B cell (primary cell): ENCODE measurements at regions not wholly inside any gene's neighbourhood (a gene's known extent, or its start where the extent isn't known, plus 50 kb on each side); places are given as distances from the start of the nearest gene placed in this dataset.

Source experiments
- ATAC-seq: fragments of 200-7000 bp; cut with Tn5 transposase; one replicate; pipeline ENCODE4 v1.10.0; 2021; ENCODE audit warnings: low read depth, mild to moderate bottlenecking, moderate number of reproducible peaks, moderate library complexity
- CTCF ChIA-PET: fragments of 350-600 bp; sonication (Branson Sonifier 250); formaldehyde crosslinking; loops from one replicate; lab custom pipeline; 2021; ENCODE audit warnings: antibody characterized with exemption, inconsistent platforms; lab: Charles Lee
- POLR2A ChIA-PET: fragments of 350-600 bp; sonication (Branson Sonifier 250); formaldehyde crosslinking; loops from one replicate; lab custom pipeline; 2021; ENCODE audit warnings: antibody characterized with exemption; lab: Charles Lee
- DNase-seq: peaks from one replicate; pipeline ENCODE4 v3.0.0; 2013
- H2AFZ ChIP-seq: 2 replicates; pipeline ENCODE4 v1.6.1; 2012; ENCODE audit warnings: mild to moderate bottlenecking, low read depth, low read length; ENCODE audit not compliant: insufficient read depth, poor library complexity, severe bottlenecking
- H3K27ac ChIP-seq, 2 donors: 1 replicate in 1 of 2; 2 replicates in 1 of 2; pipeline ENCODE4 v1.5.1; 2012 to 2013; ENCODE audit warnings: low read length in 2 of 2, mild to moderate bottlenecking in 2 of 2, moderate library complexity in 1 of 2
- H3K27me3 ChIP-seq, 4 experiments: fragments of 200-600 bp in 1 of 4; sonication (generic) in 1 of 4; replicated peaks in 1 of 4; 1 replicate in 2 of 4; 2 replicates in 2 of 4; pipeline versions ENCODE4 v1.6.1 to v1.7.0; 2013 to 2016; ENCODE audit warnings: low read length in 3 of 4, mild to moderate bottlenecking in 2 of 4, mixed read lengths in 1 of 4, moderate library complexity in 1 of 4; ENCODE audit not compliant: insufficient read depth in 4 of 4, control insufficient read depth in 3 of 4; ENCODE audit errors: control extremely low read depth in 1 of 4
- H3K36me3 ChIP-seq, 2 experiments: replicated peaks in 1 of 2; 1 replicate in 1 of 2; 2 replicates in 1 of 2; pipeline versions ENCODE4 v1.6.1 to v1.7.1; 2013; ENCODE audit warnings: low read length in 1 of 2; ENCODE audit not compliant: insufficient read depth in 2 of 2, control insufficient read depth in 1 of 2; ENCODE audit errors: control extremely low read depth in 1 of 2, extremely low read depth in 1 of 2
- H3K4me1 ChIP-seq, 2 donors: fragments of 200-600 bp in 1 of 2; sonication (generic) in 1 of 2; 1 replicate in 1 of 2; 2 replicates in 1 of 2; pipeline versions ENCODE4 v1.5.1 to v1.6.1; 2013 to 2017; ENCODE audit warnings: low read length in 2 of 2; ENCODE audit not compliant: control insufficient read depth in 2 of 2, insufficient read depth in 2 of 2
- H3K4me2 ChIP-seq: replicated peaks from 2 replicates; pipeline ENCODE3; 2012; ENCODE audit warnings: mild to moderate bottlenecking, low read depth, low read length; ENCODE audit not compliant: poor library complexity, severe bottlenecking
- H3K4me3 ChIP-seq, 5 experiments: fragments of 200-600 bp in 1 of 5; sonication (generic) in 1 of 5; 1 replicate in 3 of 5; 2 replicates in 2 of 5; pipeline versions ENCODE4 v1.5.1 to v1.7.0; 2011 to 2016; ENCODE audit warnings: low read length in 4 of 5, mild to moderate bottlenecking in 4 of 5, low read depth in 2 of 5, control low read depth in 1 of 5, moderate library complexity in 1 of 5; ENCODE audit not compliant: insufficient read depth in 1 of 5; ENCODE audit errors: control extremely low read depth in 1 of 5, extremely low read depth in 1 of 5
- H3K79me2 ChIP-seq: fragments of 200-600 bp; sonication (generic); one replicate; pipeline ENCODE4 v1.6.0; 2016; ENCODE audit warnings: low read length; ENCODE audit not compliant: control insufficient read depth, insufficient read depth
- H3K9ac ChIP-seq: fragments of 200-600 bp; sonication (generic); 2 replicates; pipeline ENCODE4 v1.6.1; 2017; ENCODE audit warnings: mild to moderate bottlenecking, low read length, moderate library complexity
- H3K9me3 ChIP-seq, 3 donors: one replicate each; pipeline versions ENCODE4 v1.6.1 to v1.7.1; 2013; ENCODE audit warnings: low read length in 2 of 3; ENCODE audit not compliant: control insufficient read depth in 2 of 3, insufficient read depth in 1 of 3; ENCODE audit errors: control extremely low read depth in 1 of 3
- H4K20me1 ChIP-seq: 2 replicates; pipeline ENCODE4 v1.6.0; 2012; ENCODE audit warnings: mild to moderate bottlenecking, low read length; ENCODE audit not compliant: insufficient read depth, control insufficient read depth, poor library complexity, severe bottlenecking
- H3K27ac Mint-ChIP-seq: one replicate; pipeline ENCODE4 v1.8.0; 2021; ENCODE audit warnings: mixed read lengths
- H3K27me3 Mint-ChIP-seq: one replicate; pipeline ENCODE4 v1.8.0; 2021; ENCODE audit warnings: mixed read lengths
- H3K4me1 Mint-ChIP-seq: one replicate; pipeline ENCODE4 v1.8.0; 2021; ENCODE audit warnings: mixed read lengths
- H3K4me3 Mint-ChIP-seq: one replicate; pipeline ENCODE4 v1.8.0; 2021; ENCODE audit warnings: mixed read lengths
- H3K9me3 Mint-ChIP-seq: one replicate; pipeline ENCODE4 v1.8.0; 2022; ENCODE audit warnings: mixed read lengths; ENCODE audit not compliant: insufficient read depth
- CTCF ChIP-seq: fragments of 200-600 bp; IDR thresholded peaks from one replicate; pipeline ENCODE4 v1.8.0; 2022; ENCODE audit warnings: antibody characterized with exemption, mild to moderate bottlenecking
- EZH2 ChIP-seq: IDR thresholded peaks from 2 replicates; pipeline ENCODE4 v1.6.1; 2012; ENCODE audit warnings: borderline replicate concordance, low read depth, mild to moderate bottlenecking, moderate library complexity, low read length; ENCODE audit not compliant: insufficient read depth, poor library complexity, severe bottlenecking
- WGBS: methylation state at CpG from one replicate; pipeline ENCODE4 v1.1.5; 2013; ENCODE audit warnings: missing lambda C conversion rate; ENCODE audit not compliant: insufficient coverage; 5-methylcytosine and 5-hydroxymethylcytosine counted together
- intact Hi-C: fragments of 100-400 bp; cut with micrococcal nuclease; formaldehyde crosslinking; loops from one replicate; pipeline ENCODE4 v1.10.0; 2022

- H3K4me2 ChIP-seq = no peak overlapping the region
- no peak overlapping the region for H3K9ac ChIP-seq
- H4K20me1 ChIP-seq = no peaks in the 10 kb centered on the region
- H3K9me3 ChIP-seq = no peaks in the 10 kb centered on the region
- H2AFZ ChIP-seq = no peak overlapping the region
- peaks cover 0 to 18% (median 11%) of the 10 kb centered on the region in 4 experiments for H3K27me3 ChIP-seq
- Mint-ChIP-seq H3K4me3 (no peak overlapping the region), H3K27me3 (peaks cover 60% of the 10 kb centered on the region), H3K27ac (no peak overlapping the region), H3K9me3 (no peaks in the 10 kb centered on the region), H3K4me1 (peaks cover 22% of the 10 kb centered on the region)
- DNase-seq (no peak), ATAC-seq (no peak)
- no peak overlapping the region for H3K27ac ChIP-seq
- no peaks in the 10 kb centered on the region for H3K79me2 ChIP-seq
- WGBS = 69% methylated on average over 15 of the region's 15 CpGs
- no peak overlapping the region for H3K4me3 ChIP-seq
- H3K4me1 ChIP-seq = peaks cover 13 to 17% of the 10 kb centered on the region in 2 donors
- no peak for TF ChIP-seq CTCF
- no peak for TF ChIP-seq EZH2
- ChIA-PET POLR2A (no interaction called here), CTCF (no interaction called here)
- intact Hi-C loops = no loop called here
- no peaks in the 10 kb centered on the region for H3K36me3 ChIP-seq
Measured at GRCh38 chr13:31037874-31038500, 105.5 kb downstream of the TEX26 start.

- WGBS = 66% methylated on average over 12 of the region's 17 CpGs
- intact Hi-C loops = no loop called here
- POLR2A ChIA-PET = no interaction called here
Measured at GRCh38 chr13:31036731-31037695, 104.6 kb downstream of the TEX26 start.

More at GRCh38 chr13:31036731-31037695, 104.6 kb downstream of the TEX26 start:
- Histone ChIP-seq H2AFZ (no peak overlapping the region), H4K20me1 (no peaks in the 10 kb centered on the region), H3K27me3 (peaks cover 0 to 9% (median 6%) of the 10 kb centered on the region in 4 experiments), H3K4me3 (no peak overlapping the region), H3K9me3 (no peaks in the 10 kb centered on the region), H3K79me2 (no peaks in the 10 kb centered on the region), H3K27ac (no peak overlapping the region), H3K36me3 (no peaks in the 10 kb centered on the region), H3K4me2 (no peak overlapping the region), H3K4me1 (peaks cover 13% of the 10 kb centered on the region in 2 donors), H3K9ac (no peak overlapping the region)
- H3K4me3 Mint-ChIP-seq = no peak overlapping the region
- H3K9me3 Mint-ChIP-seq = no peaks in the 10 kb centered on the region
- DNase-seq (no peak), ATAC-seq (no peak)
- peaks cover 63% of the 10 kb centered on the region for H3K27me3 Mint-ChIP-seq
- H3K4me1 Mint-ChIP-seq = peaks cover 20% of the 10 kb centered on the region
- CTCF ChIA-PET = no interaction called here
- TF ChIP-seq EZH2 = no peak
- TF ChIP-seq CTCF = no peak
- no peak overlapping the region for H3K27ac Mint-ChIP-seq
